ENCODE measurements at regions not wholly inside any gene's neighbourhood (a gene's known extent, or its start where the extent isn't known, plus 50 kb on each side); places are given as distances from the start of the nearest gene placed in this dataset.
A peak's percentile ranks its signal among the peaks of the same experiment; 100 is the strongest.
"Not testable (repeated sequence)": the region's sequence is repeated elsewhere in the genome, so short reads cannot be mapped to it uniquely, and the experiment has no call there.

DNA sequence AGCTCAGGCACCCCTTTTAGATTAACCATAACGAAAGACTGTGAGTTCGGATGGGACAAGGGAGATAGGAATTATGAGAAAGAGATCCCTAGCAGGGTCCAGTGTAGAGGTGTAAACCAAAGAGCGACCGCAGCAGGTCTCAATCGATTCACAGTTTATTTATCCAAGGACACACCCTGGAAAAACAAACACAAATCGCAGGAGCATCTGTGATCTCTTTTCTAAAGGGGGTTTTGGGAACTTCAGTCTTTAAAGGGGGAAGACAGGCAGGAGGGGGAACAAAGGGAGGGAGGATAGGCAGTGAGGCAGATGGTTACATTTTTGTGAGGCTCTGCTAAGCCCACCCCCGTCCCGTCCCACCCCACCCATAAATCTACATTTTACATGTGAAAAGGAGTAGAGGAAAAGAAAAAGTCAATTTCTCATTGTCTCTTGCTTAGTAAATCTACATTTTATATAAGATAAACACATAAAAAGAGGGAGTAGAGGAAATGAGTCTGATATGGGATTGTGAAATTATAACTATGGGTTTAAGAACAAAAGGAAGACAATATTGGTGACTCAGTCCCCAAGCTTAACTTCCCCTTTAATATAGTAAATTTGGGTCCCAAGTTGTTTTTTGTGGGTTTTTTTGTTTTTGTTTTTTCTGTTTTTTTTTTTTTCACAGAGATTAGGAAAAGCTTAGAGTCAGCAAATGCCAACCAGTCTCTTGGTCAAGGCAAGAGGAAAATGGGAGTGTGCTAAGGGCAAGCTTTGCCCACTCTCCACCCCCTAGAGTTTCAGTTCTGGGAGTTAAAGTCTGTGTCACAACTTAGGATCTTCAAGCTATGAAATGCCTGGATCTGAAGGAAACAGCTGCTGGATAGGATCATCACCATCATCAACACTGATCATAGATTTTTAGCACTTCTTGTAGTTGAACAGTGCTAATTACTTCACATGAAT, 160.9 kb upstream of the CDH5 start:
- peak; percentile 3 for DNase-seq

DNA sequence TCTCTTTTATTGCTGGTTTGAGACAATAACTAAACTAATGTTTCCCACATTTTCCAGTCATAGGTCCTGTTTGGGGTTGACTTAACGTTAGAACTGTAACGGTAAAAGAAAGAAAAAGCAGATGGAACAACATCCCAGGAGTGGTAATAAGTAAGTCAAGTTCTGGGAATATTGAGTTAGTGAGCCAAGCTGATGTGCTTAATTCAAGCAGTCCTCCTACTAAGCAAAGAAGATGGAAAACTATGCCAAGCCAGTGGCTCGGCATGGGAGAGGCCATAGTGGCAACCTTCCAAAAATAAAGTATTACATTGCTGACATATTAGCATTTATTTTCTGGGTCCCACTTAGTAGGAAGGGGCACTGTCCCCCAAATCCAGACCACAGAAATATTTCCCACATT, 161.7 kb upstream of the CDH5 start:
- peak; percentile 4 for DNase-seq

DNA sequence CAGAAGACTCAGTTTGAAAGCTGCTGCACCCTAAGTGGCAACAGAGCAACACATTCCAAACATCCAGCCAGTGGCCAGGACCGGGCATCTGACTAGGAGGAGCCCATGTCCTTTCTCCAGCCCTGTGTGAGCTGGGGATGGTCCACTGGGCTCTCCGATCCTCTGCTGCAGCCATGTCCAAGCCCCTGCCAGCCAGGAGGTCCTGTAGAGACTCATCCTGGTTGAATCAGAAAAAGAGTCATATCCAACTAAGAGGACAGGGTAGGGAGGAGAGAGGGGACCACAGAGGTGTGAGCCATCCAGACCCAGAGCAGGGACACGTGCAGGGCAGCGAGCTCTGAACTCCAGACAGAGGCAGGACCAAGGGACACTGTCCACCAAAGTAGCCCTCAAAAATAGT, 163.0 kb upstream of the CDH5 start:
- DNase-seq, result no peak

DNA sequence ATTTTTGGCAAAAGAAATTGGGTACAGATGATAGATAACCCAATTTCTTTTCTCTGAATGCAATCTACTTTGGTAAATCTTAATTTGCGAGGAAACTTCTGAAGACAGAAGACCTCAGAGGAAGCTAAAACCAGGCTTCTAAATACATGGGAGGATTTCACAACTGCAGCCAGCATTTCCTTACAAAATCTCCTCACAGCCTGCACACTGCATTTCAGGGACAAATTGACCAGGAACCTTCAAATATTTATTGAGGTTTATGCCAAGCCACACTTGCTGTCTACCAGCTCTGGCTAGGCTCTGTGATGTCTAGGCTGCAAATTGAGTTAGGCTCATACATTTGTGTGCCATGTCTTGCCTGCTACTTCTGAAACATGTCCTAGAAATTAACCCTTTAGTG, 167.3 kb upstream of the CDH5 start:
- DNase-seq, result no peak

DNA sequence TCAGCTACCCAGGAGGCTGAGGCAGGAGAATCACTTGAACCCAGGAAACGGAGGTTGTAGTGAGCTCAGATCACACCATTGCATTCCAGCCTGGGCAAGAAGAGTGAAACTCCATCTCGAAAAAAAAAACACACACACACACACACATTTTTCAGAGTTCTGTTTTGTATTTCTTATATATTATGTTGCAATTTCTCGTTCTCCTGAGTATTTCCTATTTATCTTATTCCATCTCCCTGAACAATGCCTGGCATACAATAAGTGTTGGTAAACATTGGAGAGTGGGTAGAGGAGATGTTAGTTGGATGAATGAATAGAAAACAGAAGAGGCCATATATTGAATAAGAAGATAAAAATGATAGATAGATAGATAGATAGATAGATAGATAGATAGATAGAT, 167.8 kb upstream of the CDH5 start:
- DNase-seq, result no peak

DNA sequence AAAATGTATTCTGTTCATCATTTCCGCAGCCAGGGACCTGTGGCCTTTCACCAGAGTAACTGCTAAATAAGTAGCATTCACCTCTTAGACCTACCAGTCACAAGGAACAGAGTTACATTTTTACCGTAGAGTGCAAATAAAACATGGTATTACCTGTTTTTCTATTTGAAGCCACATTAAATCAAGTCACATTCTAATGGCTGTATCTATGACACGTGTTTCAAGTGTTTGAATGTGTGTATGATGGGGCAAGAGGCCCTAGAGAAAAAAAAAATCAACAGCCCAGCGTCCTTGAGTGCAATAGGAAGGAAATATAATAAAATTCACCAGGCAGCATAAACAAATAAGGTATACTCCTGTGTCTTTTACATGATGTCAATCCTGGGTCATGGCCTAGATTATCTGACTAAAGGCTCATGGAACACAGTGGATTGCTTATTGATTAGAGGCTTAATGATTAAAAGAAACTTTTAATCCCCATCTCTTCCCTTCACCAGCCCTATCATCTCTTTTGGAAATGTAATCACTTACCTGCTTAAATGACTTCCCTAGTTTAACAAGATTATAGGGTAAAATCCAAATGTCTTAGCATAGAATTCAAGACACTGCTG, 168.7 kb upstream of the CDH5 start:
- DNase-seq, result no peak

DNA sequence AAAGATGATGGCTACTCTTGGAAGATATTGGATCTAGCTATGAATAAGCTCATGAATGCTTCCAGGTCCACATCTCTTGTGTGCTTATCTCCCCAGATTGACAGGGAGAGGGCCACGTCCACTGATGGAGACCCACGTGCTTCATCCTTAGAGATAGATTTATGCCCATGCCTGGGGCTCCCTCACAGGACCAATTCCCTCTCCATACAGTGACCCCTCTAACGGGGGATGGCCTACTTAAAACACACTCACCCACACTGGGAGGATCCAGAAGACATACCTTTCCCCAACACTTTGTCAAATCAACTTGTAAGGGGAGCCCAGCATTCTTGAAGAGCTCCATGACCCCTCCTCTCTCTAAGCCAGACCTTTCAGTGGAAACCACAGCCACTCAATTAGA, 169.7 kb upstream of the CDH5 start:
- no peak for DNase-seq

DNA sequence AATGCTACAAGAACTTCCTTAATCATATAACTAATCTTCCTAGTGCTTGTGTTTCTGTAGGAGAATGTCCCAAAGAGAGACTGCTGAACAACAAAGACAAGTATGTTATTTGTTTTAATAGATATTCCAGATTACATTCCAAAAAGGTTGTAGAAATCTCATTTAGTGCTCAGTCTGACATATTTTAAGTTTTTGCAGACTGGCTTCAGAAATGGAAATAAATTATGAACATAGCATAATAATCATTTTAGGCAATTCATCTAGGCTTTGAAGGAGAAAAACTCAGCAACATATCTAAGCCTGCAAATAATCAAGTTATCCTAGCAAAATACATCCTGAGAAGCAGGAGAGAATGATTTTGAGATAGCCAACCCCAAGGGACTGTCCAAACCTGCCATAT, 171.6 kb upstream of the CDH5 start:
- DNase-seq, result no peak

DNA sequence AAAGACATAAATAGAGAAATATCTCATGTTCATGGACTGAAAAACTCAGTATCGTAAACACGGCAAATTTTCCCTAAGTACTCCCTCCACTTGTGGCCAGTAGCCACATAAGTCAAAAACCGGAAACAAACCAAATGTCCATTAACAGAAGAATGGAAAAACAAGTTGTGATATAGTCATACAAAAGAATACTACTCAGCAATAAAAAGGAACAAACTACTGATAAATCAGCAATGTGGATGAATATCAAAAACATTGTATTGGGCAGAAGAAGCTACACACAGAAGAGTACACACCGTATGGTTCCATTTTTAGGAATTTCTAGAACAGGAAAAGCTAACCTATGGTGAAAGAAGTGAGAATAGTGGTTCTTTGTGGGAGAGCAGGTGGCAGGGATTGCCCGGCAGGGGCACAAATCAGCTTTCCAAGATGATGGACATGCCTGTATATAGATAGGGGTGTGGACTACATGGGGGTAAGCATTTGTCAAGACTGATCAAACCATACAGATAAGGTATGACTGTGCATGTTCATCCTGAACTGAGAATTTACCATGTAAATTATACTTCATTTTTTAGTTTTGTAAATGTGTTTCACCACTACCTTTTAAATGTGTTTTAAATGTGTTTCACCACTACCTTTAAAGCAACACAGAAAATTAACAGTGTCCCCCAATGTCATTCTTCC, 172.8 kb upstream of the CDH5 start:
- no peak for DNase-seq

DNA sequence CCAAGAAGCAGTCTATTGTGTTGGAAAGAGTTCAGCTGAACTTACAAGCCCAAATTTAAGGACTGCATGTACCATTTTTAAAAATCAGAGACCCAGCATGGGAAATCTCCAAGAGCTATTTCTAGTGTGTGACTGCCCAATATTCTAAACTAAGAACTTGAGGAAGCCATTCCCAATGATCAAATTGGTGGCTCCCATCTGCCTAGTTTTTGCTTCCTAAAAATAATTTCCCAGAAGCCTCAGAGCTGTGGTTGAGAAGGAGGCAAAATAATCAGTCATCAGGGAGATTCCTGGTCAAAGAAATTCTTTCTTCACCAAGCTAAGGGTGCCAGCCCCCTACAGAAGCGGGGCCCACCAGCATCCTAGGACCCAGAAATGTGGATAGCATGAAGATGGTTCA, 176.1 kb upstream of the CDH5 start:
- DNase-seq, result no peak

DNA sequence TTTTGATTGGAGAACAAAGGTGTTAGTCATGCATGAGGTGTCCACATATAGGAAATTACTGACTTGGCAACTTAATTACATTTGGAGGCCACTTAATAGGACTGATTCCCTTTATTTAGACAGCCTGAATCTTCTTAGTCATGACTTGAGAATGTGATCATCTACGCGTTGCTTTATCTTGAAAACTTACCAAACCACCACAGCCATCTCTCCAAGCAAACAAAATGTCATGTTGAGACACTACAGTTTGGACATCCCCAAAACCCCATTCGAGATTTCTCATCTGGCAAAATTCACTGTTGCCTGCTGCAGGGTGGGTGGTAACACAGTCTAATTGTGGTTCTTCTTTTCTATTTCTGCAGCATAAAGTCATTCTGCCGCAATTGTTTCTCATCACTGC, 176.5 kb upstream of the CDH5 start:
- peak; percentile 70 for DNase-seq

DNA sequence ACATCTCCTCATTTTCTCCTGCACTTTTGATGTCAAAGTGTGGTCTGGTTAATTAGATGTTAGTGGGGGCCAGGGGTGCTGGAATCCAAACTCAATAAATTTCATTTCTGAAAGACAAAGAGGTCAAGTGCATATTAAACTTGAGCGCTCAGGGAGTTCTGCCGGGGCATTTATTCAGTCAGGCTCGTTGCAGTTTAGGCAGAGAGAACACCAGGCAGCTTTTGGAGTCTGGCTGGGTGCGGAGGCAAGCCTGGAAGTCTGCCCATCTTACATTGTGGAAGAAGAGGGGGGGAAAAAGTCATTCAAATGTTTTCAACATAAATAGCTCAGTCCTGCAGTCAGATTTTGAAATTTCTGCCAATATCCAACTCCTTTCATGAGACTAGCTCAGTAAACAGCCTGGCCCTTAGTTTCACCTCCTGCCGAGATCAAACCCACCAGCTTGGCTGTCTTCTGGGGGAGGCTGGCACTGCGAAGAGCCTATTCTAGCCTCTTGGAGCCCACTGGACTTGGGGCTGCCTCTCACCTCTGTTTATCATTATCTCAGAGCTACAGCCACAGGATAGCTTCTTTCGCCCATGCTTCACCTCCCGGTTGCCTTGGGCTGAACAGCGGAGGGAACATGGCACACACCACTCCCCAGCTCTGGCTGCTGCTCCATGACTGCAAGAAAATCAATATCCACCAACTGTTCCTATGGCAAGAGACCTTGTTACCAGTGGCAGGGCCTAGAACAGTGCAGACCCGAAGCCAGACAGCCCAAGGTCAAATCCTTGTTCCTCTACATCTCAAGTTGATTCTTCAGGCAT, 177.4 kb upstream of the CDH5 start:
- DNase-seq, result no peak

DNA sequence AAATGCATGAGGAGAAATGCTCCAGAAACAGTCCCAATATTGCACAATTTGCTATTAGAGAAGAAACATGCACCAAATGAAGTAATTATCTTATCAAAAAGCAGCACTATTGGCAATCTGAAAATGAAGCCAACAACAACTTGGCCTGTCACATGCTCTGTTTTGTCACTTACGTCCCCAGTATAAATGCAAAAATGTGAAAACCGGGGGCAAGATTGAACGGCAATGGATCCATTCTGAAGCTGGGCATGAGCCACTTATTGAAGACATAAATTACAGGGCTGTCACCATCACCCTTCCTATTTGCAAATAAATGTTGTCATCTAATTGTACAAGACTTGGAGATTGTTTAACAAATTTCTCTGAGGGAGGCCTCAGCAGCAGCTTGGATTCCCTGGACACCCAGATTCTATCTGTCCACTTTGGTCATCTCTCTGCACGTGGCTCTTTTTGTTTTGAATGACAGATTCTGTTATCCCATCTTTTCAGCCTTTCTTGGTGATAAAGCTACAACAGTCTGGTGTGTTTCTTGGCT, 180.2 kb upstream of the CDH5 start:
- DNase-seq, result no peak

DNA sequence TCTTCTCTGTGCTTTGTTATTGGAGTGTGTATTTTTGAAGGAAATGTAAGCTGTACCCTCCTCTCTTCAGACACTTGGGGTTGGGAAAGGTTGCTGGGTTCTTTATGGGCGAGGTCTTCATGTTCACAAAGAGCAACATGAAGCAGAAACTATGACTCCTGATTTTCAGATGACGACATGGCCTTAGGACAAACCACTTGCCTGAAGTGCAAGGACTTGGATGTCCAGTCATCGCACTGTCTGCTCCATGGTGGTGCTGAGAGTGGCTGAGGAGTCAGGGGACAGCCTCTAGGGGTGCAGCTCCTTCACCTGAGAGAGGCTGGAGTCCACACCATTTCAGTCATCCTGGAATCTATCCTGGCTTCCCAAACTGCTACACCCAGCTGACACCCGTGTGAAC, 183.9 kb upstream of the CDH5 start:
- no peak for DNase-seq

DNA sequence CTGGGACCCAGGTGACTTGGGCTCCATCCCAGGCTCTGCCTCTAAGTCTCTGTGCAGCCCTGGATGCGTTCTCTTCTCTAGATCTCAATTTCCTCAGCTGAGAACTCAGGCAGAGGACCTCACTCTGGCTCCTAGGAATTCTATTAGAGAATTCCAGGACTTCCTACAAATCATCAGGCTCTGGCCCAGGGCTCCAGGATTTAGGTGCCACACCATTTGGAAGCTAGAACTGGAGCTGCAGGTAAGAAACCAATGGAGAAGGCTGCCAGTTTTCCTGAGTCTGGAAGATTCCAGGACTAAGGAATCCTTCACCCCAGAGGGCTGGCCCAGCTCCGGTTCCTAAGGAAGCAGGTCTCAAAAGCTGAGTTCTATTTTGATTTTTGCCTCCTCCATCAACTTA, 189.8 kb upstream of the CDH5 start:
- no peak for DNase-seq

DNA sequence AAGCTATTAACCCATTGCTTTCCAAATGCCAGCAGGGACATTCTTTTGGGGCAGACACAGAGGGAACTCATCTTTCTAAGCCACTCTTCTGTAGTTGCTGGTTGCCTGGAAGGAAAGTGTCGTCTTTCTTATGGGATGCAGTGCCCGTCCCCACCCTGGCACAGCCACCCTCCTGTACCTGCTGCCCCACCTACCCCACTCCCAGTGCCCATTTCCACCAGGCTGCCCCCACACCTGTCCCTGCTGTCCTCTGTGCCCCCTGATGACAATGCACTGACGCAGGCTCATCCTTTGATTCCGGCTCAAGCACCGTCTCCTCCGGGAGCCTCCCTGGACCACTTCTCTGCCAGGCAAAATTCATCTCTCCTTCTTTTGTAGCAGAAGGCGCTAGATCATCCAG, 190.4 kb upstream of the CDH5 start:
- DNase-seq, result no peak

DNA sequence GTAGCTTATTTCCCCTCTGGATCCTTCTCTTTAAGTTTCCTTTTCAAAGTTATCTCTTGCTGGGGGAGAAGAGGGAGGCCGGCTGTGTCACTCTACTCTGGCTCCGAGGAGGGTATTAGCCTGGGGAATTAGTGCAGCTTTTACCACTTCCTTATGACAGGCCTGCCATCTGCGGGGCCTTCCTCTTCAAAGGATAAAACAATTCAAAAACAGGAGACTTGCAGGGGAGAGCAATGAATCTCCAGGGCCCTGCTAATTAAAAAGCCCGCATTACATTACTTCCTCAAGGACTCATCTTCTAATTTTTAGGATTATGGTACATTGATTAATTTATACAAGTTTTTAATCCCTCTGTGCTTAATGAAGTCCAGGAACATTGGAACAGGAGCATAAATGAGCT, 190.9 kb upstream of the CDH5 start:
- no peak for DNase-seq

DNA sequence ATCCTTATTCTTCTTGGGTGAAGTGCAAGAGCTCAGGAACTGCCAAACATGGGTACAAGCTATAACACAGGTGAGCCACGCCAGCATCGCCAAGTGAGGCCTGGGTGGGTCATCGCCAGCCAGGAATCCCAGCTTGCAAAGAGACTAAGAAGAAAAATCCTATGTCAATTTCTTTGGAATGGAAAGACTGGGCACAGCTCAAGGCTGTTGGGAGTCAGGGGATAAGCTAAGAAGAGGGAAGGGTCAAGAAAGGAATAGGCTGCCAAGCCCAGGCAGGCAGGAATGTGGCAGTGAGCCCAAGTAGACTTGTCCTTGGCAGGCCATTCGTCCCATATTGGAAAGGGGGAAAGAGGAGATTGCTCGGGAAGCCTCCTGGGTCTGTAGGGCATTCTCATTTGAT, 191.4 kb upstream of the CDH5 start:
- DNase-seq, result no peak

DNA sequence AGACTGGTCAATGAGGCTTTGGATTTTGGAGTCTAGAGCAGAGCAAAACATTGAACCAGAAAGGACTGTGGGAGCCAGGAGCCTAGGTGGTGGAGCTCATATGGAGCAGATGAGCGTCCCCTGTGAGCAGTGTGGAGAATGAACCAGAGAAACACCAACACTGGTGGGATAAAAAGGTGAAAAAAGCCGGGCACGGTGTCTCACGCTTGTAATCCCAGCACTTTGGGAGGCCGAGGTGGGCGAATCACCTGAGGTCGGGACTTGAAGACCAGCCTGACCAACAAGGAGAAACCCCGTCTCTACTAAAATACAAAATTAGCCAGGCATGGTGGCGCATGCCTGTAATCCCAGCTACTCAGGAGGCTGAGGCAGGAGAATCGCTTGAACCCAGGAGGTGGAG, 192.7 kb upstream of the CDH5 start:
- not testable (repeated sequence) for DNase-seq

DNA sequence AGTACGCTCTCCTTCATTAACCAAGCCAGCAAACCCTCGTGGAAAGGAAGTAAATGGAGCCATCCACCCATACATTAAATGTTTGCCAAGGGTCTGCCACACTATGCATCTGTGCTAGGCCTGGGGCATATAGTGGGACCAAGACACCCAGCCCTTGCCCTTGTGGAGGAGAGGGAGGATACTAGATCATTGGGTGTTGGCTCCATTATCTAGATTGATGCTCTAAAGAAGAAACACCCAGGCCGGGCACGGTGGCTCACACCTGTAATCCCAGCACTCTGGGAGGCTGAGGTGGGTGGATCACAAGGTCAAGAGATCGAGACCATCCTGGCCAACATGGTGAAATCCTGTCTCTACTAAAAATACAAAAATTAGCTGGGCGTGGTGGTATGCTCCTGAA, 193.3 kb upstream of the CDH5 start:
- DNase-seq, result not testable (repeated sequence)

DNA sequence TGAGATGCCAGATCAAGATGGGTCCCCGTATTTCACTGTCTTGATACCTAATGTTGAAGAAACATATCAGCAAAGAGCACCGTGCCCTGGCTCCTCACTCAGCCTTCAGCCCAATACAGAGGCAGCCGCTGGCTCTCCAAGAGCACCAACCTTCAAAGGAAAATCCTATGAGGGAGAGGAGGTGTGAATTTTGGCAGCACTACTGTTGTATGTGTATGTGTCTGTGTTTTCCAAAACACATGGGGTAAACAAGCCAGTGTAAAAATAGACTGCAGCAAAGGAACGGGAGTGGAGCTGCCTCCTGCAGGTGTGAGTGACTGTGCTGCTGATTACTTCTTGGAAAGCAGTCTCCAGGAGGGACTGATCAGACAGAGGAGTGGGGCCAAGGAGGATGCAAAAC, 194.0 kb upstream of the CDH5 start:
- DNase-seq, result no peak

DNA sequence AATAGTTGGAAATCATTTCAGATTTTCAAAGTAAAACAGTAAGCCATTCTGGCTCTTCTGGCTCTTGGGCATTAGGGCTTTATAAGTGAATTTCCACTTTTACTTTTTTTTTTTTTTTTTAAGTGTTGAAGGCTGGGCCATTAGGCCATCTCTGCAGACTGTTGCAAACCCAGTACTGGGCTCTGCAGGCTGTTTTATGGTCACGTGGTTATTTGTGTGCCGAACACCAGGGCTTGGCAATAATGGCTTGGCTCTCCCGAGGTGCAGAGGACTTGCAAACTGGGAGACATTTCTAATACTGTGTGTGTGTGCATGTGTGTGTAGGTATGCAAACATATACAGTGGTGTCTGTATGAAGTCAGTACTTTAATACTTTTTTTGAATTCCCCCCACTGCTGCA, 194.9 kb upstream of the CDH5 start:
- no peak for DNase-seq

DNA sequence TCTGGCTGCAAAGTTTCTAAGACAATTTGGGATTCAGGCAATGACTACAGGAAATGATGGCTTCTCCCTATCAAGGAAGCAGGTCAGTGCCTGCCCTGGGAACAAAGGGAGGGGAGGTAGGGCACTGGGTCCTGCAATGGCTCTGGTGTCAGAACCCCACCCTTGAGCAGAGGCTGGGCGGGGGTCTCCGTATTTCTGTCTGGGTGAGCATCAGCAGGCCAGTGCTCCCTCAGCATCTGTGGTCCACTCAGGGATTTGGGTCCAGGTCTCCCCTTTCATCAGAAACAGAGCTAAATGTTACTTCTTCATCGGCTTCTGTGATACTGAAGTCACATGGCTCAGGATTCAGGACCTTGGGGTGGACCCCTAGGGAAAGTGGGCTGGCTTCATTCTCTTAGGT, 195.5 kb upstream of the CDH5 start:
- no peak for DNase-seq

Measured in EL (cell line).